ENCODE measurements at regions not wholly inside any gene's neighbourhood (a gene's known extent, or its start where the extent isn't known, plus 50 kb on each side); places are given as distances from the start of the nearest gene placed in this dataset.

DNA sequence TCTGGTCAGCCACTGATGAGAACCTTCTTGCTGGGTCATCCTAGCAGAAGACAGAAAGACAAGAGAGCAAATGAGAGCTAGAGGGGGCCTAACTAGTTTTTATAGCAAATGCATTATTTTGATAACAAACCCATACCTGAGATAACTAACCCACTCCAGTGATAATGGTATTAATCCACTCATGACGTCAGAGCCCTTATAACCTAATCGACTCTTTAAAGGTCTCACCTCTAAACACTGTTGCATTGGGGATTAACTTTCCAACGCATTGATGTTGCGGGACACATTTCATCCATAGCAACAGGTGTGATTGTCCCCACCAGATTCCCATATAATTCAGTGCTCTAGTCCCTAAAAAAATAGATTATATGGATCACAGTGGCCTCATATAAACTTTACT is 312.1 kb downstream of the HTR1B start:
- no peak overlapping the region for H3K4me3 Mint-ChIP-seq (ENCODE audit: unreplicated experiment)
- H3K9me3 Mint-ChIP-seq (ENCODE audit: unreplicated experiment): no peaks in the 10 kb centered on the region
- H3K27me3 Mint-ChIP-seq (ENCODE audit: unreplicated experiment): no peaks in the 10 kb centered on the region
- H3K4me1 Mint-ChIP-seq (ENCODE audit: low read depth, unreplicated experiment): peaks cover 3% of the 10 kb centered on the region
- no peak for DNase-seq
- no peak overlapping the region for H3K27ac Mint-ChIP-seq (ENCODE audit: unreplicated experiment)
- TF ChIP-seq, protein P1, sequence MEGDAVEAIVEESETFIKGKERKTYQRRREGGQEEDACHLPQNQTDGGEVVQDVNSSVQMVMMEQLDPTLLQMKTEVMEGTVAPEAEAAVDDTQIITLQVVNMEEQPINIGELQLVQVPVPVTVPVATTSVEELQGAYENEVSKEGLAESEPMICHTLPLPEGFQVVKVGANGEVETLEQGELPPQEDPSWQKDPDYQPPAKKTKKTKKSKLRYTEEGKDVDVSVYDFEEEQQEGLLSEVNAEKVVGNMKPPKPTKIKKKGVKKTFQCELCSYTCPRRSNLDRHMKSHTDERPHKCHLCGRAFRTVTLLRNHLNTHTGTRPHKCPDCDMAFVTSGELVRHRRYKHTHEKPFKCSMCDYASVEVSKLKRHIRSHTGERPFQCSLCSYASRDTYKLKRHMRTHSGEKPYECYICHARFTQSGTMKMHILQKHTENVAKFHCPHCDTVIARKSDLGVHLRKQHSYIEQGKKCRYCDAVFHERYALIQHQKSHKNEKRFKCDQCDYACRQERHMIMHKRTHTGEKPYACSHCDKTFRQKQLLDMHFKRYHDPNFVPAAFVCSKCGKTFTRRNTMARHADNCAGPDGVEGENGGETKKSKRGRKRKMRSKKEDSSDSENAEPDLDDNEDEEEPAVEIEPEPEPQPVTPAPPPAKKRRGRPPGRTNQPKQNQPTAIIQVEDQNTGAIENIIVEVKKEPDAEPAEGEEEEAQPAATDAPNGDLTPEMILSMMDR (IDR thresholded peaks at IDR 0.05; ENCODE audit: partially characterized antibody, unreplicated experiment): no peak
- H3K36me3 Mint-ChIP-seq (ENCODE audit: unreplicated experiment): no peaks in the 10 kb centered on the region

DNA sequence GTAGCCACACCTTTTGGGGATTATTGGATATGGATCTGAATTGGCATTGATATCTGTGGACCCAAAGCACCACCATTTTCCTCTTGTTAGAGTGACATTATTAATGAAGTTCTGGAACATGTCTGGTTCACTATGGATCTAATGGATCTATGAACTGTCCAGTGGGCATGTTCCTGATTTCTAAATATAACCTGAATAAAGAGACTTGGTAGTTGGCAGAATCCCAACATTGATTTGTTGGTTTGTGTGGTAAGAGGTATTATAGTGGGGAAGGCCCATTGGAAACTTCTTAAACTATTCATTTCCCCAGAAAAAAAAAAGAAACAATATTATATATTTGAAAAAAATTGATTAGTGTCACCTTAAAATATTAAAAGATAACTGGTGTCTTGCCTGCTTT is 312.6 kb downstream of the HTR1B start:
- no peak for DNase-seq
- Mint-ChIP-seq H3K4me3 (ENCODE audit: unreplicated experiment) (no peak overlapping the region), H3K36me3 (ENCODE audit: unreplicated experiment) (no peaks in the 10 kb centered on the region), H3K27ac (ENCODE audit: unreplicated experiment) (no peak overlapping the region), H3K4me1 (ENCODE audit: low read depth, unreplicated experiment) (peaks cover 3% of the 10 kb centered on the region), H3K27me3 (ENCODE audit: unreplicated experiment) (no peaks in the 10 kb centered on the region), H3K9me3 (ENCODE audit: unreplicated experiment) (no peaks in the 10 kb centered on the region)
- TF ChIP-seq, protein P1 (IDR thresholded peaks at IDR 0.05; ENCODE audit: partially characterized antibody, unreplicated experiment): no peak

DNA sequence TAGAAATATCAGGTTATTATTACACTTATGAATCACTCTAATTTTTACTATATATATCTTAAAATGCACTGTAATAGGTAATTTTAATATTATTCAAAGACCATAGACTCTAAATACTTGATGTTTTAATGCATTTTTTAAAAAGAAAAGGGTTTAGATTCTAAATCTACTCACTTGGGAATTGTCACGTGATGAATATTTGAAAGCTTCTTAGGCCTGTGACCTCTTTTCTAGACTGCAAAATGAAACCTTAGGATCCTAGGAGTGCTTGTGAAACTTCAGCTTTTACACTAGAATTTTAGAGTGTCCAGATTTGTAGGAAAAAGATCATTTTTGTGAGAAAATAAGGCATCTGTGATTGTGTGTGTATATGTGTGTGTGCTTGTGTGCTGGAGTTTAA is 318.0 kb downstream of the HTR1B start:
- TF ChIP-seq, protein P1 (IDR thresholded peaks at IDR 0.05; ENCODE audit: partially characterized antibody, unreplicated experiment): no peak
- Mint-ChIP-seq H3K9me3 (ENCODE audit: unreplicated experiment) (no peaks in the 10 kb centered on the region), H3K27ac (ENCODE audit: unreplicated experiment) (no peak overlapping the region), H3K4me1 (ENCODE audit: low read depth, unreplicated experiment) (peaks cover 6% of the 10 kb centered on the region), H3K36me3 (ENCODE audit: unreplicated experiment) (no peaks in the 10 kb centered on the region), H3K4me3 (ENCODE audit: unreplicated experiment) (no peak overlapping the region), H3K27me3 (ENCODE audit: unreplicated experiment) (no peaks in the 10 kb centered on the region)
- no peak for DNase-seq

DNA sequence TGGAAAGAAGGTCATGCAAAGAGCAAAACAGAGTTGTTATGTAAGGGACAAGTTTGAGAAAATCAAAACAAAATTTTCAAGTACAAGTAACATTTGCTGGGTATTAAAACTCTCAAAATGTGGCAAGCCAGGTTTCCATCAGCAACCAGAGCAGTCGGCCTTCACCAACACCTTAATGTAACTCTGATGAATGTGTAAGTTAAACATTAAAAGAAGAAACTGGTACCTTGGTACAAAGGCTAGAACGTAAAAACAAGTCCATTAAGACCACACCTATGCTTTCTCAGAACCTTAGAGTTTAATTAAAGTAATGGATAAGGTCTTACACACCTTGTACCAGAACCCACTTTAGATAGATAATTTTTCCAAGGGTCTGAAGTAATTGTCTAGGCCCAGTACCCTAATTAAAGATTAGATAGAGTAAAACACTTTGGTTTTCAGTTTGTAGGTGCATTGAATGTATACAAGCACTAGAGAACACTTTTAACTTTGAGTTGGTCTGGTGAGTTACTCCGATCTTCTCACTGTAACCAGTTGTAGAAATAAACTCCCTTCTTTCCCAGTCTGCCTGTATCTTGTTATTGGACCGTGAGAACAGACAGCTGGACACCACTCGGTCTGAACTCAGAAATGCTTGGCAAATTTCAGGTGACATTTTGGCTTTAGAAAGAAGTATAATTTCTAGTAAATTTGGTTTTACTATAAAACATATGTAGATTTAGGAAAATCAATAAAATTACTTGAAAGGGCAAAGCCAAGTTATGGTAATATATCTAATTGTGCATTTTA is 319.4 kb downstream of the HTR1B start:
- DNase-seq: no peak
- no peaks in the 10 kb centered on the region for H3K36me3 Mint-ChIP-seq (ENCODE audit: unreplicated experiment)
- H3K27me3 Mint-ChIP-seq (ENCODE audit: unreplicated experiment): no peaks in the 10 kb centered on the region
- H3K27ac Mint-ChIP-seq (ENCODE audit: unreplicated experiment): no peak overlapping the region
- peaks cover 6% of the 10 kb centered on the region for H3K4me1 Mint-ChIP-seq (ENCODE audit: low read depth, unreplicated experiment)
- TF ChIP-seq, protein P1 (IDR thresholded peaks at IDR 0.05; ENCODE audit: partially characterized antibody, unreplicated experiment): no peak
- no peaks in the 10 kb centered on the region for H3K9me3 Mint-ChIP-seq (ENCODE audit: unreplicated experiment)
- H3K4me3 Mint-ChIP-seq (ENCODE audit: unreplicated experiment): no peak overlapping the region

DNA sequence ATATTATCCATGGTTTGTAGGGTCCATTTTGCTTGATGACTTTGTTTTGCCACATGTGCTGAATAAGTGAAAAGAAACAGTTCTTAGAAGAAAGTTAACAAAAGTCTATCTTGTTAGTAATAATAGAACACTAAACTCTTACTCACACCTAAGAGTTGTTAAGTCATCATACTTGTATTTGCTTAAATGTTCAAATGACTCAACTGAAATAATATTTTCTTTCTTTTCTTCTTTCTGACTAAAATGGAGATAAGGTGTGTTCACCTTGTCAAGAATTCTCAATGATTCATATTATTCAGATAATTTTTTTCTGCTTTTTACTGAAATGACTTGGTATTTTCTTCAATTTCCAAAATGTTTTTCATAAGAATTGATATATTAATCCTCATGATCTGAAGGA is 327.2 kb downstream of the HTR1B start:
- H3K4me3 Mint-ChIP-seq (ENCODE audit: unreplicated experiment): no peak overlapping the region
- DNase-seq: no peak
- H3K27ac Mint-ChIP-seq (ENCODE audit: unreplicated experiment): no peak overlapping the region
- no peaks in the 10 kb centered on the region for H3K36me3 Mint-ChIP-seq (ENCODE audit: unreplicated experiment)
- TF ChIP-seq, protein P1 (IDR thresholded peaks at IDR 0.05; ENCODE audit: partially characterized antibody, unreplicated experiment): no peak
- no peaks in the 10 kb centered on the region for H3K4me1 Mint-ChIP-seq (ENCODE audit: low read depth, unreplicated experiment)
- no peaks in the 10 kb centered on the region for H3K9me3 Mint-ChIP-seq (ENCODE audit: unreplicated experiment)
- no peaks in the 10 kb centered on the region for H3K27me3 Mint-ChIP-seq (ENCODE audit: unreplicated experiment)
